Fibroblast of the aortic adventitia (primary cell): ENCODE measurements at regions not wholly inside any gene's neighbourhood (a gene's known extent, or its start where the extent isn't known, plus 50 kb on each side); places are given as distances from the start of the nearest gene placed in this dataset.
"Not testable (repeated sequence)": the region's sequence is repeated elsewhere in the genome, so short reads cannot be mapped to it uniquely, and the experiment has no call there.

ENCODE experiments used
- DNase-seq: peaks from one replicate; pipeline ENCODE4 v3.0.0-alpha.2; 2010; ENCODE audit warnings: low read depth
- H3K4me3 ChIP-seq: 2 replicates; pipeline ENCODE4 v1.5.1; 2011; ENCODE audit warnings: low read depth, mild to moderate bottlenecking, control low read depth, low read length, moderate library complexity
- CTCF ChIP-seq: IDR thresholded peaks from 2 replicates; pipeline ENCODE4 v1.5.1; 2011; ENCODE audit warnings: mild to moderate bottlenecking, low read length, control low read depth, inconsistent platforms; ENCODE audit not compliant: insufficient read depth

DNA sequence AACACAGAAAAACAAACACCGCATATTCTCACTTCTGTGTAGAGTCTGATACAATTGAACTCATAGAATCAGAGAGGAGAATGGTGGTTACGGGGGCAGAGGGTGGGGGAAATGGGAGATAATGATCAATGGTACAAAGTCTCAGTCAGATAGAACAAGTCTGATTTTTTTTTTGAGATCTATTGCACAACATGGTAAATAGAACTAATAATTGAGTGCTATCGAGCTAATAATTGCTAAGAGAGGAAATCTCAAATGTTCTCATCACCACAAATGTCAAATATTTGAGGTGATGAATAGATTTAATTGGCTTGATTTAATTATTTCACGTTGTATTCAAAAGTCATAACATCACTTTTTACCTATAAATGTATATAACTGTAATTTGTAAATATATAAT, 121.0 kb upstream of the SPIN1 start:
- no peak overlapping the region for H3K4me3 ChIP-seq
- no peak for TF ChIP-seq CTCF
- no peak for DNase-seq

DNA sequence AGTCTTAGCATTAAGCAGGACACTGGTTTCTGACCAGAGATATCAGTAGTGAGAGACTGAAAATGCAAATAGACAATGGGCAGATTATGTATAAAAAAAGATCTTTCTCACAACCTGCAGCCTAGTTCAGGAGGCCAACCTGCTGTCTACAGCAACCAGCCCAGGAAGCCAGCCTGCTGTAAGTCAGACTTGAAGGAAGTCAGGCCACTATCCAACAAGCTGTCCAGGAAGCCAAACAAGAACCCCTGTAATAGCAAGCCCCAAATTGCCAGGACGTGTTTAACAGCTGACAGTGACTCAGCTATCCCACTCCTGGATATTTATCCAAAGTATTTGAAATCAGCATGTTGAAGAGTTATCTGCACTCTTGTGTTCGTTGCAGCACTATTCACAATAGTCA, 121.8 kb upstream of the SPIN1 start:
- H3K4me3 ChIP-seq: no peak overlapping the region
- peak; percentile 41 for DNase-seq
- TF ChIP-seq CTCF: no peak

GRCh38 chr9:88259001-88259400, 120.7 kb upstream of the SPATA31C2 start:
- DNase-seq: no peak
- H3K4me3 ChIP-seq: no peak overlapping the region
- no peak for TF ChIP-seq CTCF

DNA sequence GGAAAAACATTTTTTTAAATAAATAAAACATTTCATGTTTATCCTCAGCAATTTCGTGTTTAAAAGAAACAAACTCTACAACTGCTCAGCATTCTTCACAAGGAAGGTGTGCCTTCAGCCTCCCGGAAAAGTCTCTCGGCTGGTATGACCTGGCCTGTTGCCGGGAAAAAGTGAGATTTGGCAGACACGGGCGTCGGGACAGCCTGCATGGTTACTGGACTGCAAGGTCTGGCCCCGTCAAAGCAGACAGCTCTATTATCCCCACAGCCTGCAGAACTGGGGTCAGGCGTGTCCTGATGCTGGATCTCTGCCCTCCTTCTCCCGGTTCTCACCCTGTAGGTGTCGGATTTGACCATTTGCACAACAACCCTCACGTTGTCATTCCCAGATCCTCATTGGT, 120.3 kb upstream of the SPATA31C2 start:
- peak; percentile 66 for DNase-seq

DNA sequence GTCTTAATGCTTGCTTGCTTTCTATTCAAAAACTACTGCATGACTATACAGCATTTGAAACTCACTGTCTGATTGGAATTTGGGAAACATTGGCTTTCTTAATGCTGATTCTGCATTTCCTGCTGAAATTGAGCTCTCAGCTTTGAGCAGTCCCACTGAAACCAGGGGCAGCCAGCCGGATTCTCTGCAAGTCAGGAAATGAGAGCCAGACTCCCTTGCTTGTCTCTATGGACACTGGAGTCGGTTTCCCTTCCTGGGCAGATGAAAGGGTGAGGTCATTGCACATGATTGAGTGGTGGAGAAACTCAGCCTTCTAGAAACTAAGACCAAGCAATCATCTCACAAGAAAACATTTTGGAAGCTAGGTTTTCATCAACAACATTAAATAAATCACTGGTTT, 119.7 kb upstream of the SPATA31C2 start:
- H3K4me3 ChIP-seq: no peak overlapping the region
- TF ChIP-seq CTCF: no peak
- DNase-seq: peak; percentile 71

More for the DNA sequence above, 120.3 kb upstream of the SPATA31C2 start:
- TF ChIP-seq CTCF: no peak
- H3K4me3 ChIP-seq: no peak overlapping the region

- H3K4me3 ChIP-seq: no peak overlapping the region
Observed at GRCh38 chr9:88256216-88256615, 117.9 kb upstream of the SPATA31C2 start.

DNA sequence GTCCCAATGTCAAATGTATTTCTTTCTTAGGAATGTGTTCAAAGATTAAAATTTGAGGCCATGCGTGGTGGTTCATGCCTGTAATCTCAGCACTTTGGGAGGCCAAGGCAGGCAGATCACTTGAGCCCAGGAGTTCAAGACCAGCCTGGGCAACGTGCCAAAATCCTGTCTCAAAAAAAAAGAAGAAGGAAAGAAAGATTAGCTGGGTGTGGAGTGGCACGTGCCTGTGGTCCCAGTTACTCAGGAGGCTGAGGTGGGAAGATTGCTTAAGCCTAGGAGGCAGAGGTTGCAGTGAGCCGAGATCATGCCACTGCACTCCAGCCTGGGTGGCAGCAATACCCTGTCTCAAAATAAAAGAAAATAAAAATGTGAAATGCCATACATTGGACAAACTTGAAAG, 117.5 kb upstream of the SPATA31C2 start:
- not testable (repeated sequence) for H3K4me3 ChIP-seq
- peak; percentile 4 for DNase-seq

More at GRCh38 chr9:88256216-88256615, 117.9 kb upstream of the SPATA31C2 start:
- DNase-seq: no peak
- TF ChIP-seq CTCF: no peak

- no peak for DNase-seq
- no peak overlapping the region for H3K4me3 ChIP-seq
- TF ChIP-seq CTCF: no peak
Observed at GRCh38 chr9:88251903-88252302, 113.6 kb upstream of the SPATA31C2 start.
